ENCODE measurements at regions not wholly inside any gene's neighbourhood (a gene's known extent, or its start where the extent isn't known, plus 50 kb on each side); places are given as distances from the start of the nearest gene placed in this dataset.

DNA sequence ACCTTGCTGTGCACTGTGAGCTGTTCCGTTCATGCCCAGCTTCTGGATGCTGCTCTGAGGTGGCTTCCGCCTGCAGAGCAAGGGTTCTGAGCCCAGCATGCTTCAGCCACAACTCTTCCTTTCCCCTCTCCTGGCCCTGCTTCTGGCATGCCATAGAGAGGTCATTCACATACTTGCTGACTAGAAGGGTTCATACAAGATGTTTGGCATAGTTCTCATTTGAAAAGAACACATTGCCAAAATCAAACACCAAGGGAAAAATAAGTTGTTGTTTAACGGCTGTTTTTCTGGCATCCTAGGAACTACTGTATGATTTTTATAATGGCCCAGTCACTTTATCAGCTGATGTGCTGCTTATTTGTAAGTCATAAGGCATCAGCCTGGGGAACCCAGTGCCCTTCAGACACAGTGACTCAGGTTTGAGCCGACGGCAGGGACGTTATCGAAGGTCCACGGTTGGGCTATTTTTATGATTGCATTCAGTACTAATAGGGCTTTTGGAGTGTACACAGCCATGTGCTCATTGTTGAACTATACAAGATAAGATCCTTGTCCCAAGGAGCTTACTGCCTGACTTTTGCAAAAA lies 53.9 kb upstream of the CTAGE1 start:
- peak; percentile 72 to 87 for DNase-seq (ENCODE audit: low read depth in 1 of 2, low spot score in 1 of 2)
- peak overlapping the region; percentile 98 for H3K27ac ChIP-seq
- no peaks in the 10 kb centered on the region for H3K27me3 ChIP-seq
- TF ChIP-seq, protein P1, sequence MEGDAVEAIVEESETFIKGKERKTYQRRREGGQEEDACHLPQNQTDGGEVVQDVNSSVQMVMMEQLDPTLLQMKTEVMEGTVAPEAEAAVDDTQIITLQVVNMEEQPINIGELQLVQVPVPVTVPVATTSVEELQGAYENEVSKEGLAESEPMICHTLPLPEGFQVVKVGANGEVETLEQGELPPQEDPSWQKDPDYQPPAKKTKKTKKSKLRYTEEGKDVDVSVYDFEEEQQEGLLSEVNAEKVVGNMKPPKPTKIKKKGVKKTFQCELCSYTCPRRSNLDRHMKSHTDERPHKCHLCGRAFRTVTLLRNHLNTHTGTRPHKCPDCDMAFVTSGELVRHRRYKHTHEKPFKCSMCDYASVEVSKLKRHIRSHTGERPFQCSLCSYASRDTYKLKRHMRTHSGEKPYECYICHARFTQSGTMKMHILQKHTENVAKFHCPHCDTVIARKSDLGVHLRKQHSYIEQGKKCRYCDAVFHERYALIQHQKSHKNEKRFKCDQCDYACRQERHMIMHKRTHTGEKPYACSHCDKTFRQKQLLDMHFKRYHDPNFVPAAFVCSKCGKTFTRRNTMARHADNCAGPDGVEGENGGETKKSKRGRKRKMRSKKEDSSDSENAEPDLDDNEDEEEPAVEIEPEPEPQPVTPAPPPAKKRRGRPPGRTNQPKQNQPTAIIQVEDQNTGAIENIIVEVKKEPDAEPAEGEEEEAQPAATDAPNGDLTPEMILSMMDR (IDR thresholded peaks at IDR 0.05; ENCODE audit: low read depth, low read length), result no peak
- H3K36me3 ChIP-seq, result no peaks in the 10 kb centered on the region
- H3K4me3 ChIP-seq, result no peak overlapping the region
- H3K9me3 ChIP-seq (ENCODE audit: low read depth), result no peaks in the 10 kb centered on the region
- H3K4me1 ChIP-seq (ENCODE audit: low read depth), result peaks cover 60% of the 10 kb centered on the region

DNA sequence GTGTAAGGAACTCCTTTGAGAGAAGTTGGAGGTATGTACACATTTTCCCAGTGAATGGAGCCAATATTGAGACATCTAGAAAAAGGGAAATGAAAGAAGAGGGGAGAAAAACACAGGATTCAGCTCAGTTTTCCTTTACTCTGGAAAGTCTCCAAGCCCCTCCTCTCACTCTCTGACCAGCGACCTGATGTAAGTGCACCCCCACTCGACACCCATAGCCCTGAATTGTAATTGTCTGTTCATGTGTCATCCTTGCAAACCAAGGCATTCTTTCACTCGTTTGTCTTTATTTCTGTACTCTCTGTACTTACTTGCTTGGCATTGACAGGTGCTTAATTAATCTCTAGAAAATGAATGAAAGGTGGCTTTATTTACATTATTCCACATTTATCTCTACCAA lies 55.7 kb upstream of the CTAGE1 start:
- peak overlapping the region; percentile 98 for H3K27ac ChIP-seq
- H3K4me3 ChIP-seq, result no peak overlapping the region
- no peaks in the 10 kb centered on the region for H3K9me3 ChIP-seq (ENCODE audit: low read depth)
- no peak for DNase-seq (ENCODE audit: low read depth in 1 of 2, low spot score in 1 of 2)
- no peaks in the 10 kb centered on the region for H3K36me3 ChIP-seq
- no peaks in the 10 kb centered on the region for H3K27me3 ChIP-seq
- peaks cover 43% of the 10 kb centered on the region for H3K4me1 ChIP-seq (ENCODE audit: low read depth)
- TF ChIP-seq, protein P1 (IDR thresholded peaks at IDR 0.05; ENCODE audit: low read depth, low read length), result no peak

DNA sequence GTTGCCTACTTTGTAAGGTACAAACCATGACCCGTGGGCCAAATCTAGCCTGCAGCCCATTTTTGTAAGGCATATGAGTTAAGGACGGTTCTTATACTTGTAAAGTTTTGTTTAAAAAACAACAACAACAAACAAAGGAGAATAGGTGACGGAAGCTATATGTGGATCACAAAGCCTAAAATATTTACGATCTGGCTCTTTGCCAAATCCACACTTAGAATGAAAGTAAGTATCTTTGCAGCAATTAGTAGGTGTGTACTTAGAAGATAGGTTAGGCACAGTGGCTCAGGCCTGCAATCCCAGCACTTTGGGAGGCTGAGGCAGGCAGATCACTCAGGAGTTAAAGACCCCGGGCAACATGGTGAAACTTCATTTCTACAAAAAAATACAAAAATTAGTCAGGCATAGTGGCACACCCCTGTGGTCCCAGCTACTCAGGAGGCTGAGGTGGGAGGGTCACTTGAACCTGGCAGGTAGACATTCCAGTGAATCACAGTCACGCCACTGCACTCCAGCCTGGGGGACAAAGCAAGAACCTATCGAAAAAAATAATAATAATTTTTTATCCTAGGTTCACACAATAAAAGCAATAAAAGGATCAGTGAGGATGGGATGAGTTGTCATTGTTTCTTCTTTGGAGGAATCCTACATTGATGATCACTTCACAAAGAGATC lies 57.8 kb upstream of the CTAGE1 start:
- TF ChIP-seq, protein P1 (IDR thresholded peaks at IDR 0.05; ENCODE audit: low read depth, low read length), result no peak
- no peak for DNase-seq (ENCODE audit: low read depth in 1 of 2, low spot score in 1 of 2)
- peaks cover 22% of the 10 kb centered on the region for H3K4me1 ChIP-seq (ENCODE audit: low read depth)
- no peaks in the 10 kb centered on the region for H3K36me3 ChIP-seq
- no peaks in the 10 kb centered on the region for H3K27me3 ChIP-seq
- no peaks in the 10 kb centered on the region for H3K9me3 ChIP-seq (ENCODE audit: low read depth)
- no peak overlapping the region for H3K27ac ChIP-seq
- no peak overlapping the region for H3K4me3 ChIP-seq

DNA sequence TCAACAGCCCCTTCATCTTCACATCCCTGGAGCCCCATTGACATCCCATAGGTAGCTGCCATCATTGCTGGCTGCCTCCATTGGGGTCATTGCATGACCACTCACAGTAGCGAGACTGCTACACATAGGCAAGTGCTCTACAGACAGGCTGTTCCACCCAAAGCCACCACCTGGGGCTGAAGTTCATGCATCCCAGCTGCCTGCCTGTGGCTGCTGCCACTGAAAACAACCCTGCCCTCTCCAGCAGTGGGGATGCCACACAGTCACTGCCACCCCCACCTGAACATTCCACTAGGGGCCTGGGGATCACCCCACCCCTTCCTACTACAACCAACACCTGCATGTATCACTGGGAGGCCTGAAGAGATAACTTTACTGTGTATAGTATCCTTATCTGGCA lies 59.5 kb upstream of the CTAGE1 start:
- no peak for DNase-seq (ENCODE audit: low read depth in 1 of 2, low spot score in 1 of 2)
- no peak overlapping the region for H3K4me3 ChIP-seq
- no peaks in the 10 kb centered on the region for H3K9me3 ChIP-seq (ENCODE audit: low read depth)
- no peak overlapping the region for H3K27ac ChIP-seq
- H3K36me3 ChIP-seq, result no peaks in the 10 kb centered on the region
- H3K4me1 ChIP-seq (ENCODE audit: low read depth), result peaks cover 9% of the 10 kb centered on the region
- TF ChIP-seq, protein P1 (IDR thresholded peaks at IDR 0.05; ENCODE audit: low read depth, low read length), result no peak
- no peaks in the 10 kb centered on the region for H3K27me3 ChIP-seq

DNA sequence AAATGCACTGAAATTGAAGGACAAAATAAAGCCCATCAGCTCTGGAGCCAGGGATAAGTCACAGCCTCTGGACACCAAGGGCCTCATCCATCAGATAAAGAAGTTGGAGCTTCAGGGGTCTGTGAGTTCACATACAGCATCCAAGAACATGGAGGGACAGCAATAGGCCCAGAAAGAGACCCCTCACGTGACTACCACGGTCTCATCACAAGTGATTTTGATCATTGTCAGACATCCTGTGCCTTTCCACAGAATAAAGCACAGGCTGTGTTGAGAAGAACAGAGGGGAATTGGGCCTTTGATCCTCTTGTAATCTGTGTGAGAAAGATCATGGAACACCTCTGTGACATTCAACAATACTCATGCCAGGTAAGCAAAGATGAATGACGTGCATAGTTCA lies 65.2 kb upstream of the CTAGE1 start:
- H3K4me3 ChIP-seq, result no peak overlapping the region
- no peaks in the 10 kb centered on the region for H3K36me3 ChIP-seq
- H3K4me1 ChIP-seq (ENCODE audit: low read depth), result no peaks in the 10 kb centered on the region
- H3K27ac ChIP-seq, result no peak overlapping the region
- no peaks in the 10 kb centered on the region for H3K9me3 ChIP-seq (ENCODE audit: low read depth)
- DNase-seq (ENCODE audit: low read depth in 1 of 2, low spot score in 1 of 2), result no peak
- no peaks in the 10 kb centered on the region for H3K27me3 ChIP-seq
- TF ChIP-seq, protein P1 (IDR thresholded peaks at IDR 0.05; ENCODE audit: low read depth, low read length), result no peak
